ENCODE measurements at regions not wholly inside any gene's neighbourhood (a gene's known extent, or its start where the extent isn't known, plus 50 kb on each side); places are given as distances from the start of the nearest gene placed in this dataset.

GRCh38 chr9:118091226-118091625 is 387.0 kb downstream of the TLR4 start:
- Mint-ChIP-seq H3K36me3 (no peaks in the 10 kb centered on the region), H3K27ac (no peak overlapping the region), H3K4me1 (no peaks in the 10 kb centered on the region), H3K4me3 (no peak overlapping the region), H3K9me3 (no peaks in the 10 kb centered on the region), H3K27me3 (no peaks in the 10 kb centered on the region)
- DNase-seq (no peak), ATAC-seq (replicated peaks) (no peak)

GRCh38 chr9:118091711-118092500 is 387.7 kb downstream of the TLR4 start:
- Mint-ChIP-seq H3K4me1 (no peaks in the 10 kb centered on the region), H3K36me3 (no peaks in the 10 kb centered on the region), H3K27me3 (no peaks in the 10 kb centered on the region), H3K27ac (no peak overlapping the region), H3K4me3 (no peak overlapping the region), H3K9me3 (no peaks in the 10 kb centered on the region)
- ATAC-seq (replicated peaks) (no peak), DNase-seq (no peak)

GRCh38 chr9:118094387-118094786 is 390.2 kb downstream of the TLR4 start:
- Mint-ChIP-seq H3K27ac (no peak overlapping the region), H3K9me3 (no peaks in the 10 kb centered on the region)

GRCh38 chr9:118100529-118101419 is 396.6 kb downstream of the TLR4 start:
- Mint-ChIP-seq H3K27me3 (no peaks in the 10 kb centered on the region), H3K27ac (no peak overlapping the region), H3K4me1 (no peaks in the 10 kb centered on the region), H3K9me3 (no peaks in the 10 kb centered on the region), H3K4me3 (no peak overlapping the region), H3K36me3 (no peaks in the 10 kb centered on the region)
- DNase-seq (no peak), ATAC-seq (replicated peaks) (no peak)

More at GRCh38 chr9:118094387-118094786, 390.2 kb downstream of the TLR4 start:
- ATAC-seq (replicated peaks) (no peak), DNase-seq (no peak)
- no peaks in the 10 kb centered on the region for H3K36me3 Mint-ChIP-seq
- no peaks in the 10 kb centered on the region for H3K27me3 Mint-ChIP-seq
- no peaks in the 10 kb centered on the region for H3K4me1 Mint-ChIP-seq
- no peak overlapping the region for H3K4me3 Mint-ChIP-seq

GRCh38 chr9:118104363-118104762 is 400.2 kb downstream of the TLR4 start:
- Mint-ChIP-seq H3K36me3 (no peaks in the 10 kb centered on the region), H3K9me3 (no peaks in the 10 kb centered on the region), H3K4me3 (no peak overlapping the region), H3K4me1 (no peaks in the 10 kb centered on the region), H3K27ac (no peak overlapping the region), H3K27me3 (no peaks in the 10 kb centered on the region)
- ATAC-seq (replicated peaks) (no peak), DNase-seq (no peak)

GRCh38 chr9:118108971-118109370 is 404.8 kb downstream of the TLR4 start:
- Mint-ChIP-seq H3K4me3 (no peak overlapping the region), H3K36me3 (no peaks in the 10 kb centered on the region), H3K4me1 (no peaks in the 10 kb centered on the region), H3K27ac (no peak overlapping the region), H3K27me3 (no peaks in the 10 kb centered on the region), H3K9me3 (peaks cover 0 to 2% of the 10 kb centered on the region in 2 donors)
- DNase-seq, result no peak
- no peak for ATAC-seq (replicated peaks)

- ATAC-seq (replicated peaks), result no peak
- no peak overlapping the region for H3K27ac Mint-ChIP-seq
- peaks cover 0 to 2% of the 10 kb centered on the region in 2 donors for H3K9me3 Mint-ChIP-seq
These were observed 405.3 kb downstream of the TLR4 start for GRCh38 chr9:118109542-118109941.

GRCh38 chr9:118121361-118121760 is 417.2 kb downstream of the TLR4 start:
- Mint-ChIP-seq H3K9me3 (peaks cover 0 to 1% of the 10 kb centered on the region in 2 donors), H3K27me3 (peaks cover 0 to 4% of the 10 kb centered on the region in 2 donors), H3K4me1 (no peaks in the 10 kb centered on the region), H3K4me3 (no peak overlapping the region), H3K36me3 (no peaks in the 10 kb centered on the region), H3K27ac (no peak overlapping the region)
- no peak for DNase-seq
- no peak for ATAC-seq (replicated peaks)

More at GRCh38 chr9:118109542-118109941, 405.3 kb downstream of the TLR4 start:
- DNase-seq, result no peak
- Mint-ChIP-seq H3K36me3 (no peaks in the 10 kb centered on the region), H3K4me3 (no peak overlapping the region), H3K4me1 (no peaks in the 10 kb centered on the region), H3K27me3 (no peaks in the 10 kb centered on the region)

- DNase-seq, result no peak
- Mint-ChIP-seq H3K4me1 (no peaks in the 10 kb centered on the region), H3K27me3 (peaks cover 0 to 4% of the 10 kb centered on the region in 2 donors), H3K36me3 (no peaks in the 10 kb centered on the region), H3K9me3 (peaks cover 0 to 5% of the 10 kb centered on the region in 2 donors), H3K4me3 (no peak overlapping the region), H3K27ac (no peak overlapping the region)
- no peak for ATAC-seq (replicated peaks)
These were observed 424.1 kb downstream of the TLR4 start for GRCh38 chr9:118128313-118128712.

- no peak for DNase-seq
- peaks cover 0 to 4% of the 10 kb centered on the region in 2 donors for H3K9me3 Mint-ChIP-seq
- ATAC-seq (replicated peaks), result no peak
- H3K4me3 Mint-ChIP-seq, result no peak overlapping the region
- no peaks in the 10 kb centered on the region for H3K4me1 Mint-ChIP-seq
- H3K36me3 Mint-ChIP-seq, result no peaks in the 10 kb centered on the region
- H3K27me3 Mint-ChIP-seq, result peaks cover 0 to 4% of the 10 kb centered on the region in 2 donors
- no peak overlapping the region for H3K27ac Mint-ChIP-seq
These were observed 425.3 kb downstream of the TLR4 start for GRCh38 chr9:118129541-118129940.

GRCh38 chr9:118148990-118149389 is 444.8 kb downstream of the TLR4 start:
- Mint-ChIP-seq H3K27me3 (peaks cover 0 to 7% of the 10 kb centered on the region in 2 donors), H3K27ac (no peak overlapping the region), H3K4me3 (no peak overlapping the region), H3K36me3 (no peaks in the 10 kb centered on the region), H3K9me3 (no peaks in the 10 kb centered on the region), H3K4me1 (no peaks in the 10 kb centered on the region)
- ATAC-seq (replicated peaks), result no peak
- DNase-seq, result no peak

- DNase-seq (no peak), ATAC-seq (replicated peaks) (no peak)
- Mint-ChIP-seq H3K4me1 (no peaks in the 10 kb centered on the region), H3K27ac (no peak overlapping the region), H3K27me3 (no peaks in the 10 kb centered on the region), H3K36me3 (no peaks in the 10 kb centered on the region), H3K4me3 (no peak overlapping the region), H3K9me3 (no peaks in the 10 kb centered on the region)
These were observed 452.6 kb downstream of the TLR4 start for GRCh38 chr9:118156846-118157245.

- H3K4me1 Mint-ChIP-seq, result no peaks in the 10 kb centered on the region
- peaks cover 0 to 8% of the 10 kb centered on the region in 2 donors for H3K27me3 Mint-ChIP-seq
- no peak for DNase-seq
- no peaks in the 10 kb centered on the region for H3K9me3 Mint-ChIP-seq
- no peak for ATAC-seq (replicated peaks)
- no peak overlapping the region for H3K27ac Mint-ChIP-seq
- H3K4me3 Mint-ChIP-seq, result no peak overlapping the region
- H3K36me3 Mint-ChIP-seq, result no peaks in the 10 kb centered on the region
These were observed 458.5 kb downstream of the TLR4 start for GRCh38 chr9:118162716-118163115.

- no peaks in the 10 kb centered on the region for H3K9me3 Mint-ChIP-seq
- peaks cover 0 to 8% of the 10 kb centered on the region in 2 donors for H3K27me3 Mint-ChIP-seq
- H3K36me3 Mint-ChIP-seq, result no peaks in the 10 kb centered on the region
- DNase-seq (no peak), ATAC-seq (replicated peaks) (no peak)
- no peaks in the 10 kb centered on the region for H3K4me1 Mint-ChIP-seq
- no peak overlapping the region for H3K4me3 Mint-ChIP-seq
- no peak overlapping the region for H3K27ac Mint-ChIP-seq
These were observed 459.5 kb downstream of the TLR4 start for GRCh38 chr9:118163751-118164150.

- H3K27me3 Mint-ChIP-seq, result peaks cover 2 to 8% of the 10 kb centered on the region in 2 donors
- H3K4me1 Mint-ChIP-seq, result no peaks in the 10 kb centered on the region
- no peaks in the 10 kb centered on the region for H3K36me3 Mint-ChIP-seq
- no peak overlapping the region for H3K4me3 Mint-ChIP-seq
- H3K27ac Mint-ChIP-seq, result no peak overlapping the region
- ATAC-seq (replicated peaks), result no peak
- H3K9me3 Mint-ChIP-seq, result no peaks in the 10 kb centered on the region
- no peak for DNase-seq
These were observed 461.2 kb downstream of the TLR4 start for GRCh38 chr9:118165451-118165850.
